ENCODE measurements at regions not wholly inside any gene's neighbourhood (a gene's known extent, or its start where the extent isn't known, plus 50 kb on each side); places are given as distances from the start of the nearest gene placed in this dataset.
A peak's percentile ranks its signal among the peaks of the same experiment; 100 is the strongest.

- no peak overlapping the region for H3K4me3 ChIP-seq
- ATAC-seq (no peak), DNase-seq (no peak)
- WGBS, 2 donors: 42 to 57% methylated on average over 4 of the region's 4 CpGs
- H3K9me3 ChIP-seq: no peaks in the 10 kb centered on the region
- no peak overlapping the region for H3K27ac ChIP-seq
- intact Hi-C loops (cut with DNase I): loop anchor here (10.0 kb wide), 1 partner anchor 500 kb away; the partner anchor contains the start of genes GALNT4 and POC1B
- H3K36me3 ChIP-seq (replicated peaks in 1 of 2; ENCODE audit: insufficient read depth in 1 of 2, low read depth in 2 of 2): no peaks in the 10 kb centered on the region
- TF ChIP-seq POLR2A (IDR thresholded peaks at IDR 0.05): no peak
- TF ChIP-seq CTCF (IDR thresholded peaks at IDR 0.05): no peak
- H3K4me1 ChIP-seq: peaks cover 3% of the 10 kb centered on the region
- no peaks in the 10 kb centered on the region for H3K27me3 ChIP-seq
Measured at GRCh38 chr12:89024580-89024979, 327.7 kb downstream of the DUSP6 start.

GRCh38 chr12:89023936-89024335 is 328.4 kb downstream of the DUSP6 start:
- ATAC-seq (no peak), DNase-seq (no peak)
- H3K4me1 ChIP-seq: peaks cover 8% of the 10 kb centered on the region
- no peaks in the 10 kb centered on the region for H3K9me3 ChIP-seq
- intact Hi-C loops (cut with DNase I): loop anchor here (10.0 kb wide), 1 partner anchor 501 kb away; the partner anchor contains the start of genes GALNT4 and POC1B
- no peaks in the 10 kb centered on the region for H3K36me3 ChIP-seq (replicated peaks in 1 of 2; ENCODE audit: insufficient read depth in 1 of 2, low read depth in 2 of 2)
- no peak overlapping the region for H3K4me3 ChIP-seq
- TF ChIP-seq POLR2A (IDR thresholded peaks at IDR 0.05): no peak
- no peak for TF ChIP-seq CTCF (IDR thresholded peaks at IDR 0.05)
- whole genome bisulfite sequencing, 2 donors: 68 to 73% methylated on average over 2 of the region's 2 CpGs
- H3K27ac ChIP-seq: no peak overlapping the region
- H3K27me3 ChIP-seq: no peaks in the 10 kb centered on the region

- TF ChIP-seq CTCF (IDR thresholded peaks at IDR 0.05) (no peak), POLR2A (IDR thresholded peaks at IDR 0.05) (no peak)
- Histone ChIP-seq H3K4me1 (peaks cover 8% of the 10 kb centered on the region), H3K27ac (no peak overlapping the region), H3K36me3 (replicated peaks in 1 of 2; ENCODE audit: insufficient read depth in 1 of 2, low read depth in 2 of 2) (no peaks in the 10 kb centered on the region), H3K4me3 (no peak overlapping the region), H3K27me3 (no peaks in the 10 kb centered on the region), H3K9me3 (no peaks in the 10 kb centered on the region)
- 94 to 95% methylated on average over 6 of the region's 6 CpGs for WGBS, 2 donors
- ATAC-seq (no peak), DNase-seq (no peak)
- intact Hi-C loops (cut with DNase I): loop anchor here (10.0 kb wide), 1 partner anchor 504 kb away; the partner anchor contains the start of genes GALNT4 and POC1B
Measured at GRCh38 chr12:89020689-89021088, 331.6 kb downstream of the DUSP6 start.

- Histone ChIP-seq H3K4me1 (peaks cover 8% of the 10 kb centered on the region), H3K27ac (no peak overlapping the region), H3K9me3 (no peaks in the 10 kb centered on the region), H3K36me3 (replicated peaks in 1 of 2; ENCODE audit: insufficient read depth in 1 of 2, low read depth in 2 of 2) (no peaks in the 10 kb centered on the region), H3K27me3 (no peaks in the 10 kb centered on the region), H3K4me3 (no peak overlapping the region)
- ATAC-seq (no peak), DNase-seq (no peak)
- TF ChIP-seq CTCF (IDR thresholded peaks at IDR 0.05) (no peak), POLR2A (IDR thresholded peaks at IDR 0.05) (no peak)
- intact Hi-C loops (cut with DNase I): loop anchor here (10.0 kb wide), 1 partner anchor 505 kb away; the partner anchor contains the start of genes GALNT4 and POC1B
Measured at GRCh38 chr12:89020121-89020480, 332.2 kb downstream of the DUSP6 start.

GRCh38 chr12:89019439-89020120 is 332.7 kb downstream of the DUSP6 start:
- WGBS, 2 donors: 2% methylated on average over 14 of the region's 14 CpGs
- DNase-seq: peak; percentile 74 to 84 (median 82)
- Histone ChIP-seq H3K27me3 (no peaks in the 10 kb centered on the region), H3K9me3 (no peaks in the 10 kb centered on the region), H3K4me1 (peaks cover 8% of the 10 kb centered on the region), H3K27ac (no peak overlapping the region), H3K4me3 (no peak overlapping the region), H3K36me3 (replicated peaks in 1 of 2; ENCODE audit: insufficient read depth in 1 of 2, low read depth in 2 of 2) (no peaks in the 10 kb centered on the region)
- TF ChIP-seq POLR2A (IDR thresholded peaks at IDR 0.05) (no peak), CTCF (IDR thresholded peaks at IDR 0.05) (peak; percentile 26 to 90 (median 84))
- ATAC-seq: peak; percentile 93
- intact Hi-C loops (cut with DNase I): loop anchor here (10.0 kb wide), 1 partner anchor 505 kb away; the partner anchor contains the start of genes GALNT4 and POC1B
